Neuronal stem cell (in vitro differentiated cells): ENCODE measurements at regions not wholly inside any gene's neighbourhood (a gene's known extent, or its start where the extent isn't known, plus 50 kb on each side); places are given as distances from the start of the nearest gene placed in this dataset.
"Not testable (repeated sequence)": the region's sequence is repeated elsewhere in the genome, so short reads cannot be mapped to it uniquely, and the experiment has no call there.

Experiments
- DNase-seq: peaks from one replicate; pipeline ENCODE4 v3.0.0-alpha.2; 2013; ENCODE audit warnings: low spot score
- H2AFZ ChIP-seq: one replicate; pipeline ENCODE4 v1.6.1; 2013; ENCODE audit warnings: mild to moderate bottlenecking, low read length, inconsistent platforms
- H2AK5ac ChIP-seq: 2 replicates; pipeline ENCODE4 v1.6.1; 2013; ENCODE audit warnings: low read depth, mild to moderate bottlenecking, inconsistent platforms, low read length, moderate library complexity, mixed read lengths
- H2BK120ac ChIP-seq: 2 replicates; pipeline ENCODE4 v1.6.1; 2013; ENCODE audit warnings: low read depth, mild to moderate bottlenecking, inconsistent platforms, low read length, moderate library complexity, mixed read lengths
- H2BK12ac ChIP-seq: one replicate; pipeline ENCODE4 v1.6.1; 2013; ENCODE audit warnings: low read length, inconsistent platforms
- H2BK15ac ChIP-seq: 2 replicates; pipeline ENCODE4 v1.6.1; 2013; ENCODE audit warnings: mild to moderate bottlenecking, low read length, inconsistent platforms, mixed read lengths
- H2BK5ac ChIP-seq: one replicate; pipeline ENCODE4 v1.6.1; 2013; ENCODE audit warnings: inconsistent platforms, mild to moderate bottlenecking, low read length, moderate library complexity
- H3K14ac ChIP-seq: one replicate; pipeline ENCODE4 v1.6.1; 2013; ENCODE audit warnings: low read length, inconsistent platforms
- H3K18ac ChIP-seq: 2 replicates; pipeline ENCODE4 v1.6.1; 2013; ENCODE audit warnings: low read length, inconsistent platforms
- H3K23ac ChIP-seq: 2 replicates; pipeline ENCODE4 v1.6.1; 2013; ENCODE audit warnings: low read depth, mild to moderate bottlenecking, mixed read lengths, low read length, inconsistent platforms; ENCODE audit not compliant: poor library complexity
- H3K27ac ChIP-seq: replicated peaks from 3 replicates; pipeline ENCODE4 v1.5.1; 2013; ENCODE audit warnings: low read length, inconsistent platforms
- H3K27me3 ChIP-seq, 3 experiments: 2 replicates each; pipeline ENCODE4 v1.6.1; 2013; ENCODE audit warnings: low read length in 3 of 3, mild to moderate bottlenecking in 2 of 3, inconsistent platforms in 1 of 3, low read depth in 1 of 3, mixed read lengths in 1 of 3, moderate library complexity in 1 of 3; ENCODE audit not compliant: control insufficient read depth in 3 of 3, insufficient read depth in 3 of 3
- H3K36me3 ChIP-seq, 2 donors: replicated peaks in 1 of 2; 2 replicates each; pipeline ENCODE4 v1.6.1; 2013; ENCODE audit warnings: low read length in 2 of 2; ENCODE audit not compliant: control insufficient read depth in 2 of 2, insufficient read depth in 2 of 2
- H3K4ac ChIP-seq: 2 replicates; pipeline ENCODE4 v1.6.1; 2013; ENCODE audit warnings: inconsistent platforms, mild to moderate bottlenecking, low read length, moderate library complexity
- H3K4me1 ChIP-seq, 2 donors: 1 replicate in 1 of 2; 2 replicates in 1 of 2; pipeline ENCODE4 v1.6.1; 2013; ENCODE audit warnings: low read length in 2 of 2, low read depth in 1 of 2; ENCODE audit not compliant: control insufficient read depth in 2 of 2, insufficient read depth in 1 of 2
- H3K4me2 ChIP-seq: one replicate; pipeline ENCODE4 v1.6.1; 2013; ENCODE audit warnings: mild to moderate bottlenecking, low read length, inconsistent platforms; ENCODE audit not compliant: insufficient read depth, poor library complexity, severe bottlenecking
- H3K4me3 ChIP-seq, 2 donors: 2 replicates each; pipeline ENCODE4 v1.5.1; 2013; ENCODE audit warnings: low read length in 2 of 2, mild to moderate bottlenecking in 2 of 2, inconsistent platforms in 1 of 2, moderate library complexity in 1 of 2
- H3K79me1 ChIP-seq: one replicate; pipeline ENCODE4 v1.6.1; 2013; ENCODE audit warnings: low read depth, mild to moderate bottlenecking, inconsistent platforms, low read length, moderate library complexity
- H3K9ac ChIP-seq: one replicate; pipeline ENCODE4 v1.6.1; 2013; ENCODE audit warnings: mild to moderate bottlenecking, low read depth, low read length, inconsistent platforms; ENCODE audit not compliant: poor library complexity
- H3K9me3 ChIP-seq, 2 donors: replicated peaks in 1 of 2; 2 replicates each; pipeline versions ENCODE3 to v1.6.1; 2013; ENCODE audit warnings: low read length in 2 of 2, mild to moderate bottlenecking in 2 of 2, inconsistent platforms in 1 of 2, low read depth in 1 of 2, mixed read lengths in 1 of 2, moderate library complexity in 1 of 2; ENCODE audit not compliant: control insufficient read depth in 2 of 2, insufficient read depth in 1 of 2
- H4K8ac ChIP-seq: one replicate; pipeline ENCODE4 v1.6.1; 2013; ENCODE audit warnings: low read depth, mild to moderate bottlenecking, inconsistent platforms, low read length, moderate library complexity
- H4K91ac ChIP-seq: one replicate; pipeline ENCODE4 v1.6.1; 2013; ENCODE audit warnings: low read length, low read depth, mild to moderate bottlenecking, inconsistent platforms; ENCODE audit not compliant: poor library complexity
- WGBS, 2 donors: extraction: QIAGEN DNeasy Blood & Tissue Kit; methylation state at CpG; one replicate each; pipeline ENCODE4 v1.1.7; 2013; ENCODE audit warnings: missing lambda C conversion rate in 2 of 2, mixed read lengths in 1 of 2; ENCODE audit not compliant: insufficient read length in 2 of 2, insufficient replicate concordance in 1 of 2; ENCODE audit errors: extremely low coverage in 2 of 2; 5-methylcytosine and 5-hydroxymethylcytosine counted together

- Histone ChIP-seq H4K91ac (no peak overlapping the region), H2BK12ac (no peak overlapping the region), H3K4me2 (no peak overlapping the region), H3K36me3 (no peaks in the 10 kb centered on the region), H2BK15ac (no peak overlapping the region), H3K79me1 (no peaks in the 10 kb centered on the region), H3K18ac (no peak overlapping the region), H3K9ac (no peak overlapping the region), H3K4ac (no peak overlapping the region), H2BK5ac (no peak overlapping the region), H3K27ac (no peak overlapping the region), H2AFZ (no peak overlapping the region), H2AK5ac (no peak overlapping the region), H3K4me3 (no peak overlapping the region), H3K4me1 (peaks cover 0 to 2% of the 10 kb centered on the region in 2 donors), H3K27me3 (no peaks in the 10 kb centered on the region), H2BK120ac (no peak overlapping the region), H3K9me3 (peaks cover 2 to 4% of the 10 kb centered on the region in 2 donors), H4K8ac (no peak overlapping the region), H3K23ac (no peak overlapping the region), H3K14ac (no peak overlapping the region)
- DNase-seq = no peak
- no CpG with 5 or more reads among the region's 1 CpG for WGBS, 2 donors
Observed at GRCh38 chr2:16420421-16420820, 245.2 kb downstream of the CYRIA start.

DNA sequence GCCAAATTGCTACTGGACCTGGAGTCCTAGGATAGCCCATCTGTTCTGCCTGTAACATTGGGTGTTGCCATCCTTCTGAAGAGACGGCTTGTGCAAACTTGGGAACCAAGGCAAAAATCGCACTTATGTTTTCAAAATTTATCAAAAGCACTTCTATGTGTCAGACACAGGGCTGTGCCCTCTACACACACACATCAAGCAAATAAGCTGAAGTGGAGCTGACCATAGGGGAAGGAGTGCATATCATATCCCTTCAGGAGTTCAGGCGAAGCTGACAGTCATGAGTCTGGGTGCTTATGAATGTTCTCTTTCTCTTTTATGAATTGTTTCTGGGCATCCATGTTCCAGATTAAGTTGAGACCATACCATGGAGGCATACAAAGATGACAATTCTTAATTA lies 247.9 kb downstream of the CYRIA start:
- Histone ChIP-seq H3K79me1 (no peaks in the 10 kb centered on the region), H2AK5ac (no peak overlapping the region), H3K18ac (no peak overlapping the region), H3K9me3 (peaks cover 2 to 6% of the 10 kb centered on the region in 2 donors), H4K91ac (no peak overlapping the region), H3K4ac (no peak overlapping the region), H3K27ac (no peak overlapping the region), H2BK12ac (no peak overlapping the region), H2BK15ac (no peak overlapping the region), H3K36me3 (no peaks in the 10 kb centered on the region), H4K8ac (no peak overlapping the region), H3K9ac (no peak overlapping the region), H2BK120ac (no peak overlapping the region), H3K14ac (no peak overlapping the region), H3K4me3 (no peak overlapping the region), H3K4me2 (no peak overlapping the region), H2BK5ac (no peak overlapping the region), H3K27me3 (no peaks in the 10 kb centered on the region), H3K23ac (no peak overlapping the region), H3K4me1 (peaks cover 0 to 2% of the 10 kb centered on the region in 2 donors), H2AFZ (no peak overlapping the region)
- DNase-seq = no peak
- WGBS, 2 donors = no CpG with 5 or more reads among the region's 3 CpGs

DNA sequence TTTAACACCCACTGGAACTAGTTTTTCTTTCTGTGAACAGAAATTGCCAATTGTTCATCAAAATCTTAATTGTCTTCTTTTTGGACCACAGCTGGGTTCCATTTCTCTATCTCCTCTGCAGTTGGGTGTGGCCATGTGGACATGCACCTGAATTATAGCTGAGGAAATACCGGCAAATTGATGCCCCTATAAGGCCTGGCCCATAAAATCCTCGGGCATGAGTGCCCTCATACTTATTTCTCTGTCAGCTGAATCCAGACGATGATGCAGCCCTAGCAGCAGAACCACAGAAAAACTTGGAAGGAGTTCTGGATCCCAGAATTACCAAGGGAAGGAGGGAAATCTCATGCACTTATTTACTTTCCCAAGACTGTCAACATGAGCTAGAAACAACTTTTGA lies 249.0 kb downstream of the CYRIA start:
- Histone ChIP-seq H2AFZ (no peak overlapping the region), H3K9ac (no peak overlapping the region), H3K4me2 (no peak overlapping the region), H2BK15ac (no peak overlapping the region), H3K79me1 (no peaks in the 10 kb centered on the region), H2AK5ac (no peak overlapping the region), H3K27ac (no peak overlapping the region), H2BK120ac (no peak overlapping the region), H3K23ac (no peak overlapping the region), H4K91ac (no peak overlapping the region), H3K14ac (no peak overlapping the region), H3K18ac (no peak overlapping the region), H3K9me3 (peaks cover 2 to 6% of the 10 kb centered on the region in 2 donors), H2BK5ac (no peak overlapping the region), H3K27me3 (no peaks in the 10 kb centered on the region), H3K36me3 (no peaks in the 10 kb centered on the region), H3K4me1 (peaks cover 0 to 2% of the 10 kb centered on the region in 2 donors), H3K4ac (no peak overlapping the region), H4K8ac (no peak overlapping the region), H2BK12ac (no peak overlapping the region), H3K4me3 (no peak overlapping the region)
- WGBS, 2 donors = no CpG with 5 or more reads among the region's 3 CpGs
- DNase-seq = no peak

- not testable (repeated sequence) for H3K23ac ChIP-seq
- no CpG with 5 or more reads among the region's 6 CpGs for WGBS, 2 donors
Observed at GRCh38 chr2:16415861-16416260, 249.8 kb downstream of the CYRIA start.

More at GRCh38 chr2:16415861-16416260, 249.8 kb downstream of the CYRIA start:
- H2AK5ac ChIP-seq, H4K91ac ChIP-seq, H3K27me3 ChIP-seq, H3K4me1 ChIP-seq, H2BK12ac ChIP-seq, H3K27ac ChIP-seq, H3K9me3 ChIP-seq, H2AFZ ChIP-seq, H3K4me2 ChIP-seq, H3K36me3 ChIP-seq, H4K8ac ChIP-seq, H2BK5ac ChIP-seq, H3K4ac ChIP-seq, H3K14ac ChIP-seq, H3K4me3 ChIP-seq, H2BK120ac ChIP-seq, H3K79me1 ChIP-seq, H3K18ac ChIP-seq, DNase-seq, H2BK15ac ChIP-seq, H3K9ac ChIP-seq: not testable (repeated sequence)
